Stimulated activated CD8-positive, alpha-beta memory T cell treated with anti-CD3 and anti-CD28 coated beads, Interleukin-4, amount 100 ng/mL, for 4 hours (primary cell): ENCODE measurements at regions not wholly inside any gene's neighbourhood (a gene's known extent, or its start where the extent isn't known, plus 50 kb on each side); places are given as distances from the start of the nearest gene placed in this dataset.
"Not testable (repeated sequence)": the region's sequence is repeated elsewhere in the genome, so short reads cannot be mapped to it uniquely, and the experiment has no call there.

Source experiments
- DNase-seq, 2 donors: peaks; one replicate each; pipeline ENCODE4 v3.0.0-alpha.2; 2020; ENCODE audit warnings: low read depth in 2 of 2, low spot score in 1 of 2

DNA sequence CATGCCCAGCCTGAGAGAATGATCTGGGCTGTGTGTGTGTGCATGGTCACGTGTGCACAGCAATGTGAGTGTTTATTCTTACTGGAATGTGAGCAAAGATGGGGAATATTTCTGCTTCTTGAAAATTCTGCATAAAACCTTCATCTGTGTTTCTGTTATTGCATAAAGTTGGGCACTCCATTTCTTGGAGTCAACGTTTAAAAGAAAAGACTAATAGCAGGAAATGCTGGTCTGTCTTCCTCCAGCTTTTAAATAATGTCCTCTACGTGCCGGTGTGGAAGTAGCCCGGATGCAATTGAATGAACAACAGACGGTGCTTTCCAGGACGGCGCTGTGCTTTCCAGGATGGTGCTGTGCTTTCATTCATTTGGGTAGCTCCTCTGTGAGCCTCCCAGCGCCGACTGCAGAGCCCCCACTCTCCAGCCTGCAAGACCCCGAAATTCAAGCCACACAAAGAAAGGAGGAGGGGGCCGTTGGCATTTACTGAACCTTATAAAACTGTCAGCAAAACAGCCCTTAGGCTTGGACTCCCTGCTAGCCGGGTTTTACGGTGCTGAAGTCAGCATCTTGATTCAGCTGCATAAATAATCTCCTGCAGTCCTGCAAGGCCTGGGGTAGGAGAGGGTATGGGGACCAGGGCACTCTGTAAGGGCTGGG, 158.2 kb upstream of the PRKCQ start:
- DNase-seq: no peak

DNA sequence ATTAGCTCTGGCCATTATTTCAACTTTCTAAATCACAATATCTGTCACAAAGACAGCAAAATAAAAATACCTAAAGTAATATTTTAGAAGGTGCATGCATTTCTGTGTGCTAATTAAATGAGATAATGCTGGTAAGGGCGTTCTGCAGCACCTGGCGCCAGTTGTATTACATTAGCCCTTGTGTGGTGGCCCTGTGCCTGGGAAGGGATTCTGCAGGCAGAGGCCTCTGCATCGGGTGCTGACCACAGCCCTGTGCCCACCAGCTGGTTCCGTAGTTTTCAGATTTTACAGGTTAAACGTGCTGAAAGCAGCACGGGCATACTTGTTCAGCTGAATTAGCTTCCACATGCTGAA, 157.7 kb upstream of the PRKCQ start:
- DNase-seq: no peak

DNA sequence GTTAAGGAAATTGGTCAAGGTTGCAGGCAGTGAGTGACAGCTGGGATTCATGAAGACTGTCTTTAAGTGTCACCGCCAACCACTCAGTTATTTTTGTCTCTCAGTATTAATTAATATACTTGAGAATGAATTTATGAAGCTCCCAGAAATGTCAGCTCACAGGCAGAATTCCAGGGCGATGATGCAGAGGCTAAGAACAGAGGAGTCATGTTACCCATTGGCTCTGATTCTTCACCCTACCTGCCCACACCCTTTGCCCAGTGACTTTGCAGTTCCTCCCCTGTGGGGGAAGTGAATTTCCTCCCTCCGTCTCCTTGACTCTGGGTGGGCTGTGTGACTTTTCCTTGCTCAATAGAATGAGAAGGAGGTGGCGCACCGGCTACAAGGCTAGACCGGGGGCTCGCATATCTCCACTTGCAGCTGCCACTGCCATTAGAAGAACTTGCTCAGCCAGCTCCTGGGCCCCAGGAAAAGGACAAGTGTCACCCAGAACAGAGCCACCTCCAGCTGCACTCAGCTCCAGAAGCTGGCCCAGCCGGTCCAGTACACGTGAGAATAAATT, 157.1 kb upstream of the PRKCQ start:
- no peak for DNase-seq

DNA sequence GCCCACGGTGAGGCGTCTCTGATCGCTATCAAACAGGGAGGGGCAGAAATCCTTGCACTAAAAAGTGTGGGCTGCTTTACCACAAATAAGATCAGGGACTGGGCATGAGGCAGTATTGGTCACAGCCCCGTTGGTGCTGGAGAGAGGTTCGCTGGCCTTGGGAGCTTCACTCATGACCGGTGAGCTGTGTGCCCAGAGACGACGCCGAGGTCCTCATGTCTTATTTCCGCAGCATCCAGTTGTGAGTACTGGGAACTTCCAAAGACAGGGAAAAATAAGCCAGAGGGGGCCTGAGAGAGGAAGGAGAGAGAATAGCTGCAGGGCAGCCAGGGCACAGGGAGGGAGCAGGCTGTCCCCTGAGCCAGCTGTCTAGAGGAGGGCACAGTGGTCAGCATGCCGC, 154.2 kb upstream of the PRKCQ start:
- DNase-seq: no peak

DNA sequence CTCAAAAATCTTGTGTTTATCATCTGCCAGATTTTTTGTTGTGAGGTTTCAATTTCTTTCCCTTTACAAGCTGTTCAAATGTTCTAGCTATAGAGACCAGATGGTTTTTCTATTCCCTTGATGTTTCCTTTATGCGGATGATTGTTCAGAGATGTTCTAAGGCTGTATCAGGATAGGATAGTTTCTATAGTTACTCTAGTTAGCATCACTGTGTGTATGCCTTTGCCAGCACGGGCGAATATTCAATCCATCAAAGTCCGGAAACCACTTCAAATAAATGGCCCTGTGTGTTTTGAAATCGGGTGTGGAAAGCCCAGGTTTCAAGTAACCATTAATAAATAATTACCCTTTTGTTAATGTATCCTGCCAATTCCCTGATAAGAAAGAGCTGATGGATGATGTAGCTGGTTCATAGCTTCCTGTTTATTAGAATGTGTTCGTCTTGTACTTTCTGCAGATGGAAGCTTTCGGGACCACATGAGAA, 149.8 kb upstream of the PRKCQ start:
- no peak for DNase-seq

DNA sequence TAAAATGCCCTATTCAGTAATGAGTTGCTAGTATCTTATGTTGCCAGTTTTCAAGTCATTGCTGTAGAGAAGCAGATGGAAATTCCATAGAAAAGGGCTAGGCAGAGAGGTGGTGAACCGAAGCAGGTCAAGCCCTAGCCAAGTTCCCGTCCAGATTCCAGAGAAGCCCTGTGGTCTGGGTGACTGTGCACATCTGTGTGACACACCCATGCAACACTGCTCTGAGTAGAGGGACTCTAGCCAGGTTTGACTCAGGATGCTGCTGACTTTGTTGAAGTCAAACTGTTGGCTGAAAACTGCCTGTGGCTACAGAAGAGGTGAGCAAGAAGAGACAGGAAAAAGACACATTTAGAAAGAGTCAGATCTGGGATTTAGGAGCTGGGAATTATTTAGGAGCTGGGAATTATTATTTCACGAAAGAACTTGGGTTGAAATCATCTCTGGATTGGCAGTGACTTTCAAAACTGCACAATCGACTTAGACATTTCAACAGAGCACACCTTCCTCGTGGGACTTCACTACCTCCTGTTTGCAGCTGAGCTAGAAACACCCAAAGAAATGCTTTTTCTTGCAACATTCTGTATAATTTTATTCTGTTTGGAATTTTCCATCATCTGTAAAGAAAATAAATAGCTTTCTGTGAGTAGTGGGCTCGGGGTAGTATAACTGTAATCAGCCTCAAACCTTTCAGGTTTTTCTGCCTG, 149.1 kb upstream of the PRKCQ start:
- DNase-seq: no peak

DNA sequence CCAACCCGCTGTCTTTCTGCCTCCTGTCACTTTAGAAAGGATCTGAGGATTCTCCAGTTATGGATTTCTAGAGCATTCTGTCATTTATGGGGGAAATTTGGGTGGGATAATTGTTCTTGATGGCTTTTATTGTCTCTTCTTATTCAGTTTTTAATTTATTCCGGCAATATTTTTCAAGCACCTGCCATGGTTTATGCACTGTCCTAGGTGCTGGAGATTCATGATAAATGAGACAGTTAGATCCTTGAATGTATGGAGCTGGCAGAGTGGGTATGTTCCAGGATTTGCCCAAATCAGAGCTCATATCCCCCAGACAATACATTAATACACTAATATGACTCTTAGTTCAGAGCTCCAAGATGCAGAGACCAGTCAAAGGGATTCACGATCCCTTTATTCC, 146.8 kb upstream of the PRKCQ start:
- no peak for DNase-seq

DNA sequence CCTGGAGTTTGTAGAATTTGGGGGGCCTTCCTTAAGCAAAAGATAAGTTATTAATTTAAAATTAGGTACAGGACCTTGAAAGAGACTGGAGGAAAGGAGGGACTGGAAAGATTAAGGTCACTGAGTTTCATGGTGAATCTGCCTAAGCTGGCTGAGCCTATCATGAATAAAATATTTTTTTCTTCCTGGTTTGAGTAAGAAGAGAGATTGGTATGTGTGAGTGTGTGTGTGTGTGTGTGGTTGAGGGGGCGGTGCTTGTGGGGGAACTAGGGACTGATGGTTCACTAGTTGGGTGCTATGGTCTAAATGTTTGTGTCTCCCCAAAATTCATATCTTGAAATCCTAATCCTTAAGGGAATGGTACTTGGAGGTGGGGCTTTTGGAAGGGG, 142.5 kb upstream of the PRKCQ start:
- DNase-seq: no peak

DNA sequence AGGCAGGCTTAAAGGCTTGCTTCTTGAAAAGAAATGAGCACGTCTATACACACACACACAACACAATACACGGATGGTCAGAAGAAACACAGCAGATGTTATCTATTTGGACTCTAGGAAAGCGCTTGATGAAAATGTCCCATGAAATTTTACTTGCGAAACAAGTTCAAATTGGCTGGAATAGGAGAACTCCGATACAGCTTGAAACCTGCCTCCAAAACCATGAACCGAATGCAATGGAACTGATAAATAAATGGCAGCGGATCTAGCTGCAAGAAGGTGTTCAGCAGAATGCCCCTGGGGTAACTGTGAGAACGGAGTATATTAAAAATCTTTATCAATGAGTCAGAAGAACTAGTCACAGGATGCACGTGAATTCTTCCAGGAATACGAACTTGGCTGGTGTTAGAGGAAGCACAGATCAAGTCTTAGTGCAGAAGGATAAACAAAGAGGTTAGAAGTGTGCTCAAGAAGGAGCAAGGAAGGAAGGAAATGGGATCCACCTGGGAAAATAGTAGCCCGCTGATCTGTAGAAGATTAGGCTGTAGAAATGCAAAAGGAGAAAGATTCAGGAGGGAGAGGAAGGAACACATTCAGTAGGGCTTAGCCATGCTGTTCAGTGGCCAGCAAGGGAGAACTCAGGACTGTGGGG, 142.0 kb upstream of the PRKCQ start:
- no peak for DNase-seq

DNA sequence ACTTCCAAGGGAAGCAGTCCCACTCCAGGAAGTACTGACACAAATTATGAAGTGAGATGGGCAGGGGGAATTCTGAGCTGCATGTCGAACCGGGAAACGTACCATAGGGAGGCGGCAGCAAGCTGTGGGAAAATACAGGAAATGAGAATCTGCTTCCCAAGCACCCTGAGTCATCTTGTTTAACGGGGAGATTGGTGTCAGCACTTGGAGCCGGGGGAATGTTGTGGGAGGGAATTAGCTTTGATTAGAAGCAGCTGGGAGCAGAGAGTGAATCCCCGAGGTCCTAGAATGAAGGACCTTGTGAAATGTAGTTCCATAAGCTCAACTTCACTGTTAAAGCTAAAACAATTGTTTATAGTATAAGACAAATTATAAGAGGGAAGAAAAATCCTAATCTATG, 141.4 kb upstream of the PRKCQ start:
- DNase-seq: no peak

DNA sequence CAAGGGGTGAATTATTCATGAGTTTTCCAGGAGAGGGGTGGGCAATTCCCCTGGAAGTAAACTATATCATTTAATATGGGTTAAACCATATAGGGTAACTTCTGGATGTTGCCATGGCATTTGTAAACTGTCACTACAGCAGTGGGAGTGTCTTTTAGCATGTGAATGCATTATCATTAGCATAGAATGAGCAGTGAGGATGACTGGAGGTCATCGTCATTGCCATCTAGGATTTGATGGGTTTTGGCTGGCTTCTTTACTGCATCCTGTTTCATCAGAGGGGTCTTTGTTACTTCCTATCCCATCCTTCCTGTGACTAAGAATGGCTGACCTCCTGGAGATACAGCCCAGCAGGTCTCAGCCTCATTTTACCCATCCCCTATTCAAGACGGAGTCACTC, 139.5 kb upstream of the PRKCQ start:
- no peak for DNase-seq

DNA sequence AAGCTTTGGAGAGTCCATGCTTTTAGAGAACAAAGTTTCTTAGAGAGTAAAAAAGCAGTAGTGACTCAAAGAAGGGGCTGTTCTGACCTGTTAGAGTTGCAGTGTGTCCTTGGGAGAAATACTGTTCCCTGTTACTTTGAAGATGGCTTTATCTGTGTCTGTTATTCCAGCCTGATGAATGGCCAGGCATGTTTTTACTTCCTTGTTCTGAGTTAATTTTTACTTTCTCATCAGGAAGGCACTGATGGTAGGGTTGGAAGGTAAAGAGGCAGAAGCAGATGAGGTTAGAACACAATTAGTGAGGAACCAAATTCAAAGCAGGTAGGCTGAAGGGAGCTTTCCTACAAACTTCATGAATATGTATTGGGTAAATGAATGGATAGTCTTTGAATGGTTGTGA, 138.5 kb upstream of the PRKCQ start:
- no peak for DNase-seq

DNA sequence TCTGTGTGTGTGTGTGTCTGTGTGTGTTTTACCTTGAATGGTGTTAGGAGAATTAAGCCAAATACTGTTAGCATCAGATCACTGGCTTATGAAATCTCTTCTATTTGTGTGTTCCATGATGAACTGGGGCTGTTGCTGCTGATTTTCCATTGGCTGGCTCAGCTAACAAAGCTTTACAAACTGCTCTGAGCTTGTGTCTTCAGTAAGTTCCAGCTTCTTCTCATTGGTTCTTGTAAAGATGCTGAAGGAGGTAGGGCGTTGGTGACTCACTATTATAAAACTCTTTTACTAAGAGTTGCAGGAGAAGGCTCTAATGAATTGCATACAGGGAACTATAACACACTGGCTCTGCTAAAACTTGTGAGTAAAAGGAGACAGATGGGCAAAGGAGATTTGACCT, 136.4 kb upstream of the PRKCQ start:
- DNase-seq: no peak

DNA sequence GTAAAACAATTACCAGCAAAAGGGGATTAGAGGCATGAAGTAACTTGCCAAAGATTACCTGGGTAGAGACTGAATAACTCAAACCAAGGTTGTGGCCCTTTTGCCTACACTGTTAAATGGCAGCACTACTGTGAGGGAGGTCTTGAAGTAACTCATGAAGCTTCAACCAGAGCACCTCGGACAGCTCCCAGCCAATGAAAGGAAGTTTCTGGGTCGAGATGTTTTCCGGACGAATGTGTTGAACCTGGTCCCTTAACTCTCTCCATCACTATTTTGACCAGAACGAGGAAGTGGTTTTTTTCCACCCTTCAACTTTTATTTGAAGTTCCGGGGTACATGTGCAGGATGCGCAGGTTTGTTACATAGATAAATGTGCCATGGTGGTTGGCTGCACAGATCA, 133.6 kb upstream of the PRKCQ start:
- DNase-seq: no peak

DNA sequence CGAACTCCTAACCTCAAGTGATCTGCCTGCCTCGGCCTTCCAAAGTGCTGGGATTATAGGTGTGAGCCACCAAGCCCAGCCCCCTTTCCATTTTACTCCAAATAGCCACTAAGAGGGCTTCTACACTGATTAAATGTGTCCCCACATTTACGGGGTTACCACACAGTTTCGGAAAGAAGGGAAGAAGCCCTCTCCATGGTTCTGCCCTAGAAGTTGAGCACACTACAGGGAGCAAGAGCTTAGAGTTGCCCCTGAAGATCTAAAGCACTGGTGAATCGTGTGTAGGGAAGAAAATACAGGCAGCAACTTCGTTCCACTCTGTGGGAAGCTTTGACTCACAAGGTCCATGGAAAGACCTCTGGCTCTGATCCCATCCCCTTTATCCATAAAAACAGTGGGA, 133.0 kb upstream of the PRKCQ start:
- DNase-seq: no peak

DNA sequence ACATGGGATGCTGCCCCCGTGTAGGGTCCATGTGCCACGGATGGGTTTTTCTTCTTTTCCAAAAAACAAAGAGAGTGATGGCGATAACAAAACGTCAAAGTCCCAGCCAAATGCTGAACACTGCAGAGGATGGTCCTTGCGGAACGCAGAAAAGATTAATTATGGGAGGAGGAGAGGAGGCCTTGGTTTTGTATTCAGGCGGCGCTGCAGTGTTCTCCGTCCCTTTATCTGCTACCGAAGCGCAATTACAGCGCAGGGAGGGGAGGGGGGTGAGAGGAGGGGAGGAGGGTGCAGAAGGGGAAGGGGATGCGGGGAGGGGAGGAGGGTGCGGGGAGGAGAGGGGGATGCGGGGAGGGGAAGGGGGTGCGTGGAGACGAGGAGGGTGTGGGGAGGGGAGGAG, 131.8 kb upstream of the PRKCQ start:
- DNase-seq: no peak

DNA sequence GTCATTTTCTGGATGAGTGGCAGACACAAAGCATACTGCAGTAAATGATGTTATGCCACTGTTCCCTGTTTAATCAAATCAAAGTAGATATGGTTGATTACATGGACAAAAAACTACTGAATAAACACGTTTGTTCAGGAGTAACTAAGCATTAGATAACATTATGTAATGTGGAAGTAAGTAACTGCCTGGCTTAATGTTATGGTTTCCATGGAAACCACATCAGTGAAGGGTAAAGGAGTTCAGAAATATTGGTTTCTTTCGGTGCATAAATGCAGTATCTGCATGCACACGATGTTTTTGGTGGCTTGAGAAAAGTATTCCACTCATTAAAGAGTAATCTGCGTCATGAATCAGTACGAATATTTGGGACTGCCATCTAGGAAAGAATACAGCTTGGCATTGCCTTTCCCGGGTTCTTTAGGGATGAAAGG, 131.3 kb upstream of the PRKCQ start:
- no peak for DNase-seq

DNA sequence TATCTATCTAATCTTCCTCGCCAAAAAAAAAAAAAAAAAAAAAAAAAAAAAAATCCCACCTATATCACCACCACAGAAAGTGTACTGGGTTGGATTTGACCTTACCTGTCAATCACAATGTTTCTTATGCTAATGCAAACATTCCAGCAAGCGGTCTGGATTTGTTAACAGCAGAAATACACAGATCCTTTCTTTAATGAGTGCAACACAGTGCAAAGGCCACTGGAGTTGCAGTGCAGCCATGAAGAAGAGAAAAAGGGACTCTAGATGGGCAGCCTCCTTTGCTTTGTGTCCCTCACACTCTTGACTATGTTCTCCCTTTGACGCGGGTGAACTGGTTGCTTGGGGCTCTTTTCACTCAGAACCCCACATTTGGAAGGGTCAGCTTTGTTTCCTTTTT, 127.3 kb upstream of the PRKCQ start:
- DNase-seq: no peak

DNA sequence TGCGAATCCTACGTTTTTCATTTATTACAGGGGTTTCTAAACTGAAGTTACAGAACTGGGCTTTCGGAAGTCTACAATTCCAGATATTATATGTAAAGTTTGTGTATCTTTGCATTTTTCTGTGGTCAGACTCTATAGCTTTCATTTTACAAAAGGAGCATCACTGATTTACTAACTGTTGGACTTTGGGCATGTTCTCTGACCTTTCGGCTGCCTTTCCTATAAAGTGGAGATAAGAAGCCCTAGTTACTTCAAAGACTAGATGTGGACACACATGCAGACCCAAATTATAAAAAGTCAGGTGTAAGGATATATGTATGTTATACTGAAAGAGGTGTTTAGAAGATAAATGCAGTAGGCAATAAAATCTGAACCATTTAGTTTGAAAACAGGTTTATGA, 126.6 kb upstream of the PRKCQ start:
- no peak for DNase-seq

DNA sequence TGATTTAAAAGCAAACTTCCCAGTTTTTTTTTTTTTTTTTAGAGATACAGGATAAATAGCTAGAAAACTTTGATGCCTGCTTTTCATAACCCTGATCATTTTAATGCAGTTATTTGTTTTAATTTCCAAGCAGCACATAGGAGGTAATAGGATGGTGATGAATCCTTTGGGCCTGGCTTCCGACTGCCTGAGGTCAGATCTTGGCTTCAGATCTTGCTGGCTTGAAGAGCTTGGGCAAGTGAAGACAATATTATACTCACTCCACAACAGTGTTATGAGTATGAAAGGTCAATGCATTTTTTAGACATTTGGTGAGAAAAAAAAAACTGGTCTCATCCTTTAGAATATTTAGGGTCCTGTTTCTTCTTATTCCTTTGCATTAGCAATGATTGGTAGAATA, 124.8 kb upstream of the PRKCQ start:
- no peak for DNase-seq

DNA sequence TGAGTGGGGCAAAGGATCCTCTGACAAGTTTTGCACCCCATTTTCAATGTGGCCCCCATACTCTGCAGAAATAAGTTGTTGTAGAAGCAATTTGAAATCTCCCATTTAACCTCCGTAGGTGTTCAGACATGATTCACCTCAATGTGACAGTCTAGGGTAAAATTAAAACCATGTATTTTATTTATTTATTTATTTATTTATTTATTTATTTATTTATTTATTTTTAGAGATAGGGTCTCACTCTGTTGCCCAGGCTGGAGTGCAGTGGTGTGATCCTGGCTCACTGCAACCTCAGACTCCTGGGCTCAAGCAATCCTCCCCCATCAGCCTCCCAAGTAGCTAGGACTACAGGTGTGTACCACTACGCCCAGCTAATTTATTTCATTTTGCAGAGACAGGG, 122.8 kb upstream of the PRKCQ start:
- not testable (repeated sequence) for DNase-seq

DNA sequence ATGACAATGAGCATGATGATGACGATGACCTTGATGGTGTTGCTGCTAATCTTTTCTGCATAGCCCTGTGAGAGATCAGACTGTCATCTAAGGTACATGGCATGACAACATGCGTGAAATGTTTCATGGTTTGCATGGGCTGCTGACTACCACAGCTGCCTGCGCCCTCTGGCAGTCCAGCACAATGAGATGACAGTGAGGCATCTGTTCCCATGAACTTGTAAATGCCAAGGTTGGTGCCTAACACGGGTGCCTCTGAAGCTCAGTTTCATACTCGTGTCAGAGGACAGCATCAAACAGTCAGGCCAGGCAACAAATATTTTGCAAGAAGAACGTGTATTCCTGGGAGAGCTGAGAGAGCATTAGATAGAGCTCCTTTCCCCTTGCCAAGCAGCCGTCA, 122.0 kb upstream of the PRKCQ start:
- no peak for DNase-seq
